SIG-M5 treated with dmso at 0.1 percent for 504 hours (cell line): ENCODE measurements at regions not wholly inside any gene's neighbourhood (a gene's known extent, or its start where the extent isn't known, plus 50 kb on each side); places are given as distances from the start of the nearest gene placed in this dataset.
"Not testable (repeated sequence)": the region's sequence is repeated elsewhere in the genome, so short reads cannot be mapped to it uniquely, and the experiment has no call there.

Source experiments
- DNase-seq: peaks from one replicate; lab custom pipeline; 2025; ENCODE audit not compliant: unreplicated experiment; lab: John Stamatoyannopoulos, UW

- DNase-seq: no peak
Measured at GRCh38 chr13:61358599-61358998, 57.0 kb downstream of the PCDH20 start.

GRCh38 chr13:61350341-61350740 lies 65.3 kb downstream of the PCDH20 start:
- no peak for DNase-seq

GRCh38 chr13:61339054-61339621 lies 76.5 kb downstream of the PCDH20 start:
- no peak for DNase-seq

- DNase-seq: no peak
Measured at GRCh38 chr13:61316647-61317046, 99.0 kb downstream of the PCDH20 start.

- DNase-seq: no peak
Measured at GRCh38 chr13:61294467-61295191, 121.0 kb downstream of the PCDH20 start.

GRCh38 chr13:61286148-61286745 lies 129.4 kb downstream of the PCDH20 start:
- DNase-seq: peak; percentile 18

GRCh38 chr13:61277586-61278276 lies 137.9 kb downstream of the PCDH20 start:
- DNase-seq: no peak

GRCh38 chr13:61277088-61277487 lies 138.6 kb downstream of the PCDH20 start:
- no peak for DNase-seq

GRCh38 chr13:61276401-61276800 lies 139.2 kb downstream of the PCDH20 start:
- no peak for DNase-seq

- DNase-seq: no peak
Measured at GRCh38 chr13:61275736-61276135, 139.9 kb downstream of the PCDH20 start.

- DNase-seq: no peak
Measured at GRCh38 chr13:61275251-61275650, 140.4 kb downstream of the PCDH20 start.

GRCh38 chr13:61266896-61267295 lies 148.8 kb downstream of the PCDH20 start:
- not testable (repeated sequence) for DNase-seq

GRCh38 chr13:61261746-61262472 lies 153.7 kb downstream of the PCDH20 start:
- DNase-seq: no peak

- no peak for DNase-seq
Measured at GRCh38 chr13:61258185-61258584, 157.5 kb downstream of the PCDH20 start.

- no peak for DNase-seq
Measured at GRCh38 chr13:61255040-61255796, 160.4 kb downstream of the PCDH20 start.

GRCh38 chr13:61253105-61253877 lies 162.4 kb downstream of the PCDH20 start:
- peak; percentile 36 for DNase-seq

GRCh38 chr13:61252213-61252612 lies 163.4 kb downstream of the PCDH20 start:
- DNase-seq: no peak

GRCh38 chr13:61247149-61247936 lies 168.3 kb downstream of the PCDH20 start:
- no peak for DNase-seq

- DNase-seq: no peak
Measured at GRCh38 chr13:61246351-61246750, 169.3 kb downstream of the PCDH20 start.
